HUES64 (cell line): ENCODE measurements at regions not wholly inside any gene's neighbourhood (a gene's known extent, or its start where the extent isn't known, plus 50 kb on each side); places are given as distances from the start of the nearest gene placed in this dataset.

ENCODE experiments used
- H3K27ac ChIP-seq: 2 replicates; pipeline ENCODE4 v1.7.0; 2013; ENCODE audit warnings: low read depth, low read length, inconsistent platforms
- H3K27me3 ChIP-seq: 2 replicates; pipeline ENCODE4 v1.6.1; 2013; ENCODE audit warnings: mild to moderate bottlenecking, low read length; ENCODE audit not compliant: insufficient read depth
- H3K36me3 ChIP-seq: 2 replicates; pipeline ENCODE4 v1.6.1; 2013; ENCODE audit warnings: mild to moderate bottlenecking, low read length; ENCODE audit not compliant: insufficient read depth
- H3K4me1 ChIP-seq: 2 replicates; pipeline ENCODE4 v1.6.1; 2013; ENCODE audit warnings: mild to moderate bottlenecking, low read length, moderate library complexity; ENCODE audit not compliant: insufficient read depth
- H3K4me3 ChIP-seq: 2 replicates; pipeline ENCODE4 v1.5.1; 2013; ENCODE audit warnings: mild to moderate bottlenecking, low read length, moderate library complexity
- H3K9ac ChIP-seq: 2 replicates; pipeline ENCODE4 v1.6.1; 2013; ENCODE audit warnings: mild to moderate bottlenecking, low read depth, low read length
- H3K9me3 ChIP-seq: 2 replicates; pipeline ENCODE4 v1.6.1; 2013; ENCODE audit warnings: low read depth, low read length; ENCODE audit not compliant: insufficient read depth
- WGBS: fragments of 150-250, 120-280 bp; methylation state at CpG from one replicate; pipeline ENCODE4 v1.1.7; 2013; ENCODE audit warnings: missing lambda C conversion rate; 5-methylcytosine and 5-hydroxymethylcytosine counted together

DNA sequence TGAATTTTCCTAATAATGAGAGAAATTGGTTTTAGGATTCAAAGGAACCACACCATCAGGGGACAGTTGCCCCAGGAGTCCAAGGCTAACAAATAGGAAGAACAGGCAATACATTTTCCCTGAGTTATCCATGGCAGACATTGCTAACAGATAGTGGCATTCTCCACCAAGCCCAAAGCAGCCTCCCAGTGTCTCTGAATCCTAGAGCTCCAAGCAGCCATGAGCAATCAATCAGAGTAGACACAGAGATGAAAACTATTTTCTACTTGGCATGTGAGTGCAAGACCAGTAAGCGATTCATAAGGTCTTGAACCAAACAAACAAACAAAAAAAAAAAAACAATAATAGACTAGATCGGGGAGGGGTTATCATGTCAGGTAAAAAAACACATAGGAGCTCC lies 515.7 kb downstream of the MED13L start:
- WGBS, result 89% methylated on average over 2 of the region's 2 CpGs
- H3K4me3 ChIP-seq, result no peak overlapping the region
- no peak overlapping the region for H3K9ac ChIP-seq
- H3K4me1 ChIP-seq, result peaks cover 14% of the 10 kb centered on the region
- no peaks in the 10 kb centered on the region; the same call in 1 of the 2 replicates for H3K27me3 ChIP-seq
- no peaks in the 10 kb centered on the region for H3K36me3 ChIP-seq
- H3K9me3 ChIP-seq, result no peaks in the 10 kb centered on the region
- H3K27ac ChIP-seq, result no peak overlapping the region

DNA sequence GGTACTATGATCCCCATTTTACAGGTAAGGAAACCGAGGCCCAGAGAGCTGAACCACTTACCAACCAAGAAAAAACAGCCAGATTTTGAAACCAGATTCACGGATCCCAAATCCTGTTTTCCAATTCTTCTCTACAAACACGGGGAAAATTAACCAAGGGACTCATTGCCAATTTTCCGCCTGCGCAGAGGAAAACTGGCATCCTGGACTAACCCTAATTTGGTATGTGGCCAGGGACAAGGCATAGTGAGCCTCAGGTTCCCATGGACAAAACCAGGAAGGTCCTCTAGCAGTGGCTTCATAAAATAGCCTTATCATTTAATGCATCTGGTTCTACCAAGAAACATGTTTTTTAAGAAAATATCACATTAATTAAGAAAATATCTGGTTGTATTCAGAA lies 517.3 kb downstream of the MED13L start:
- no peak overlapping the region for H3K4me3 ChIP-seq
- H3K9me3 ChIP-seq, result no peaks in the 10 kb centered on the region
- H3K27ac ChIP-seq, result no peak overlapping the region
- no peak overlapping the region for H3K9ac ChIP-seq
- WGBS, result 81% methylated on average over 5 of the region's 5 CpGs
- H3K4me1 ChIP-seq, result peaks cover 24% of the 10 kb centered on the region
- H3K36me3 ChIP-seq, result no peaks in the 10 kb centered on the region
- H3K27me3 ChIP-seq, result no peaks in the 10 kb centered on the region; the same call in 1 of the 2 replicates

DNA sequence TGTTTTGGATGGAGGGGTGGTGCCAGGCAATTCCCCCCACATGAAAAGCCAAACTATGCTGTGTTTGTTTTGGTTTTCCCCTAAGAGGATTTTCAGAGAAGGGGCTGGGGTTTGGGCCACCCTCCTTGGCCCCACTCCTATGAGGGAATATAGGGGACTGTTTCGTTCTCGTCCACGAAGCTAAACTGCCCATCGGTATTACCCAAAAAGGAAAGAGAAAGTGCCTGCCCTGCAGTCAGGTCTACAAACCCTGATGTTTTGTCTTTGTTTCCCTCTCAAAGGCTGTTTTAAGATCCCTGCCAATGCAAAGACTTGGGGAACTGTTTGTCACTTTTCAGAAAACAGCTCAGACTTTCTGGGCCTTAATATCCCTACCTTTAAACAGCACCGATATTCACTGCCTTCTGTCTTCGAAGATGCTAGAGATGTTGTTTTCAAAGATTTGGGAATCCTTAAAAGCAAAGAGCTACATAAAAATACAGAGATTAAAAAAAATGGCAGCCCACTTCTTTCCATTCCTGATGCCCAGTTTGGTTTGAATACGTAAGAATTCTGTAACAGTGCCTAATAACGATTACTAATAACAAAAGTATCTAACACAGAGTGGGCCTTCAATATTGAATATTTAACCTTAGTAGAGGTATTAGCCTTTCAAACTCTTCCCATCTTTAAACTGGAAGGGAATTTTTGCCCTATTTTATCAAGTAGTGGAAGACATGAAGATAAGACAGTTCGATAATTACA lies 518.4 kb downstream of the MED13L start:
- WGBS, result 88% methylated on average over 8 of the region's 9 CpGs
- no peak overlapping the region for H3K4me3 ChIP-seq
- peaks cover 24% of the 10 kb centered on the region for H3K4me1 ChIP-seq
- no peak overlapping the region for H3K9ac ChIP-seq
- H3K9me3 ChIP-seq, result no peaks in the 10 kb centered on the region
- H3K27ac ChIP-seq, result no peak overlapping the region
- no peaks in the 10 kb centered on the region for H3K36me3 ChIP-seq
- no peaks in the 10 kb centered on the region; the same call in 1 of the 2 replicates for H3K27me3 ChIP-seq

DNA sequence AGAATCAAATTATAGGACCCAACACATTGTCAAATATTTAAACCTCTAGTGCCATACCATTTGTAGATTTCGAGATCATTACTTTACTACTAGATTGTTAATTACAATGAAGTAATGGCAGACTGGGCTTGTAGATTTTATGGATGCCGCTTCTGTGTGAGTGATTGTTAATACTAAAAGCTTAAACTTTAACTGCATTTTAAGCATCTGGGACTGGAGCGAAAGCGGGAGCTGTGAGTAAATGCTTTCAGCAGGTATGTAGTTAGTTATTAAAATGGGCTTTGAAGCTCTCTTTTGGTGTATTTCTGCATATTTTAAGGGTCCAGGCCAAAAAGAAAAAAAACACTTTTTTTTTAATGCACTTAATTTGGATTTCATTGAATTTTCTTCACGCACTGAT lies 519.3 kb downstream of the MED13L start:
- H3K4me3 ChIP-seq, result no peak overlapping the region
- 95% methylated on average over 3 of the region's 5 CpGs for WGBS

DNA sequence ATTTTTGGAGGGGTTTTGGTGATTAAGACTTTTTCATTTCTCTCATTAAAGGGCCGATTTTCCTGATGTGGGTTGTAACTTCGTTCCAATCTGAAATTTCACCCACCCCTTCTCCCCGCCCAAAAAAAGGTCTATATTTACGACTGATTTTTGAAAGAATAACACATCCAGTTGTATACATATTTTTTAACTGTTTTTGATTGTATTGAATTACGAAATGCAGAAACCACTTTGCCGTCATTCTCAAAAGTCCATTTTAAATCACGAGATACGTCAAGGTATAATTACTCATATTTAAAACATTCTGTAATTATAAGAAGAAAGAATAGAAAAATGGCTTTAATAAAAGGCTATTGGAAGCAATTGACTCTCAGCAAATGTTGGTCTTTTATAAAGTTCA lies 520.7 kb downstream of the MED13L start:
- Histone ChIP-seq H3K27ac (no peak overlapping the region), H3K9ac (no peak overlapping the region), H3K9me3 (no peaks in the 10 kb centered on the region), H3K4me1 (peaks cover 24% of the 10 kb centered on the region), H3K27me3 (no peaks in the 10 kb centered on the region; the same call in 1 of the 2 replicates), H3K36me3 (no peaks in the 10 kb centered on the region), H3K4me3 (no peak overlapping the region)
- WGBS, result no CpG with 5 or more reads among the region's 8 CpGs

More for the DNA sequence above, 519.3 kb downstream of the MED13L start:
- no peak overlapping the region for H3K9ac ChIP-seq
- peaks cover 24% of the 10 kb centered on the region for H3K4me1 ChIP-seq
- H3K27me3 ChIP-seq, result no peaks in the 10 kb centered on the region; the same call in 1 of the 2 replicates
- no peaks in the 10 kb centered on the region for H3K9me3 ChIP-seq
- no peaks in the 10 kb centered on the region for H3K36me3 ChIP-seq
- no peak overlapping the region for H3K27ac ChIP-seq

DNA sequence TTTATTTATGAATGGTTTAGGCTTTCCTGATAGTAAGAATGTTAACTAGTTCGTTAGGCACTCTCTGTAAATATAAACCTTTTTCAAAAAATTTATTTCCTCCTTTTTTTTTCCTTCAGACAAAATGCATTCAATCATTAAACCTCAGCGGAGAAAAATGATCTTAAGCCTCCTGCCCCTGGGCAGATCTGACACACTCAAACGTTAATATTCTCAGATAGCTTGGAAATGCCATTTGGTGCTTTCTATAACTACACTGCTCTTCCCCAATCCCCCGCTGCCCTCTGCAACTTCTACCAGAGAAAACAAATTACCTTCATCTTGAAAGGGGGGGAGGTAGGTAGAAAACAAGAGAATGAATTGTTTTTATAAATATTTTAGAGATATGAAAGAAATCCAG lies 521.2 kb downstream of the MED13L start:
- Histone ChIP-seq H3K36me3 (no peaks in the 10 kb centered on the region), H3K4me1 (peaks cover 24% of the 10 kb centered on the region), H3K9me3 (no peaks in the 10 kb centered on the region), H3K27ac (no peak overlapping the region), H3K27me3 (no peaks in the 10 kb centered on the region; the same call in 1 of the 2 replicates), H3K4me3 (no peak overlapping the region), H3K9ac (no peak overlapping the region)
- WGBS, result 76% methylated on average over 3 of the region's 4 CpGs

DNA sequence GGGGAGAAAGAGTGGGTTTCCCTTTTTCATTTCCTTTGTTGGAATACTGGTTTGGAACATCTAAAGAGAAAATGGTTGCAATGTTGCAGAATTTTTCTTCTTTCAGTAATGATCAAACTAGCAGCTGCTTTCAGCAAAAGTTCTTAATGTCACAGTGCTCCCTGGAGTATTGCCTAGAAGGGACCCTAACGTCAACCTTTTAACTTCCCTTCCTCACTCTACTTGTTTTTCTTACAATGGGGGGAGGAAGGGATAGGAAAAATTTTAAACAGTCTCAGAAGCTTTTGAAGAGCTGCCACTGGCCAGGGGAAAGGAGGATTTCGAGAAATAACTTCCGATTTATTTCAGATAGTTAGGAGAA lies 521.8 kb downstream of the MED13L start:
- H3K4me3 ChIP-seq, result no peak overlapping the region
- WGBS, result 100% methylated on average over 1 of the region's 3 CpGs
- no peak overlapping the region for H3K27ac ChIP-seq
- no peaks in the 10 kb centered on the region for H3K9me3 ChIP-seq
- H3K9ac ChIP-seq, result no peak overlapping the region
- H3K36me3 ChIP-seq, result no peaks in the 10 kb centered on the region
- peaks cover 24% of the 10 kb centered on the region for H3K4me1 ChIP-seq
- H3K27me3 ChIP-seq, result no peaks in the 10 kb centered on the region; the same call in 1 of the 2 replicates

DNA sequence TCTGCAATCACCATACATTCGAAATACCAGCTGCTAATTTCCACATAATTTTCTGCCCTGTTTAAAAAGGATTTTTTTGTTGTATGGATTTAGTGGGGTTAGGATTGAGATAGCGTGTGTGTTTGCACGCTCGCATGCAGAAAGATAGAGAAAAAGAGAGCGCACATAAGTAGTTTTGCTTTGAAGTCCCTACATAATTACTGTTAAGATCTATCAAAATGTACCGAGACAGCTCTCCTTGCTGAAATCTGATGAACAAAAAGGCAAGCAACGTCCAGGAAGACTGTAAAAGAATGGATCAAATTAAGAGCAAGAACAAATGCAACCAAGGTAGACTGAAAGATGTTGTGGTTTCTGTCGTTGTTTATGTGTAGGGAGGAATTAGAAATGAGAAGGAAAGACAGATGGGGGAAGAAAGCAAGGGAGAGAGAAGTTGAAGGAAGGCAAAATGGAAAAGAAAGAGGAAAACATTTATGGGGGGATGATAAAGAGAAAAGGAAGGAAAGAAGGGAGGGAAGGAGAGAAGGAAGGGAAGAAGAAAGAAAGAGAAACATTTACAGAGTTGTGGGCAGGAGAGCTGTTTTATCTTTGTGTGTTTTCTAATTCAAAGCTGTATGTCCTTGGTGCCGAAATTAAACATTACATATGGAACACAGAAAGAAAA lies 522.3 kb downstream of the MED13L start:
- Histone ChIP-seq H3K27ac (no peak overlapping the region), H3K9ac (no peak overlapping the region), H3K4me3 (no peak overlapping the region), H3K27me3 (no peaks in the 10 kb centered on the region; the same call in 1 of the 2 replicates), H3K36me3 (no peaks in the 10 kb centered on the region), H3K4me1 (peaks cover 24% of the 10 kb centered on the region), H3K9me3 (no peaks in the 10 kb centered on the region)
- 86% methylated on average over 7 of the region's 9 CpGs for WGBS

DNA sequence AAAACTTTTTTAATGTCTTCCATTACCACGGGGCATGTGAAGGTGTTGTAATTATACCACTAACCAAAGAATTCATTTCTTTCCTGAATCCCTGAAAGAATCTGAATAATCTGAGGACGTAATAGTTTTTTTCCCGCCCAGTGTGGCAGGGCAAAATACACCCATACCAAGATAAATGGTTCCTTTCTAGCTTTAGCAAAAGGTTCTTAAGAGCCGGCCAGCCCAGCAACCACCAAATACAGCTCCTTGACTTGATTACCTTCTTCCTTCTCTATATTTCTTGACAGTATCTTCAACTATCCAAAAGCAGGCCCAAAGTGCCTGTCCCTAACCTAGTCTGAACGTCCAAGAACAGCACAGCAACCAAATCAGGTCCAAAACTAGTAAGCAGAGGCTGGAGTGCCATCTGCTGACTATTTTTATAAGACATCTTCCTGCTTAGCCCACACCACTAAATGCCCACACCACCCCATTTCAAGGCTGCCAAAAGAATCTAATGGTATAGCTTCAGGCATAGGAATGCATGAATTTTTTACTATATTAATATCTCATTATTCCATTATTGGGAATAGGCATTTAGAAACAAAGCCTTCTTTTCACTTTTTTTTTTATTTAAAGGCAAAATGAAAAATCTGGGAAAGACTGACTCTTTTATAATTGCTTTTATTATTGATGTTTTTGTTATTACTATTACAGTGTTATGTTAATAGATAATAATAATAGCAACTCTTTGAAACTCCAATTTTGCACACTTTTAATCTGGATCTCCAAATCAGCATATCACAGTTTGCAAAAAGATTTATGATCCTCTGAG lies 524.4 kb downstream of the MED13L start:
- Histone ChIP-seq H3K27me3 (no peaks in the 10 kb centered on the region; the same call in 1 of the 2 replicates), H3K4me3 (no peak overlapping the region), H3K36me3 (no peaks in the 10 kb centered on the region), H3K27ac (no peak overlapping the region), H3K4me1 (peaks cover 12% of the 10 kb centered on the region), H3K9me3 (no peaks in the 10 kb centered on the region), H3K9ac (no peak overlapping the region)
- WGBS, result 67% methylated on average over 4 of the region's 5 CpGs

DNA sequence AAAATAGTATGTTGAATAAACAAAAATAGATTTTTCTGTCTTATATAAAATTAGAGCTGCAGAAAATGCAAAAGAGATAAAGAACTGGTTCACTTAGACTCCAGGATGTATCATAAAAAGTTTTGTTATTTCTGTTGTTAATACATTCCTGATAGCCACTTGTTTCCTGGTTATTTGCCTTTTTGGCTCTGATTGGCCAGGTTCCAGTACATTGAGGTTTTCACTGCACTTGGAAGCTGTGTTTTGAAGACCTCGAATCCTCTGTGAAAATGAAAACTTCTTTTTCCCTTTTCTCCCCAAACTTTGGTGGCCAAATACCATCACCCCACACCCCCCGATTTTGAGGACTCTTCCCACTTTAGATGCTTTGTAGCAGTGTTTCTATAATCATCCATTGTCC lies 525.3 kb downstream of the MED13L start:
- Histone ChIP-seq H3K27me3 (no peaks in the 10 kb centered on the region), H3K4me1 (peaks cover 10% of the 10 kb centered on the region), H3K9ac (no peak overlapping the region), H3K27ac (no peak overlapping the region), H3K36me3 (no peaks in the 10 kb centered on the region), H3K4me3 (no peak overlapping the region), H3K9me3 (no peaks in the 10 kb centered on the region)
- 87% methylated on average over 2 of the region's 2 CpGs for WGBS

DNA sequence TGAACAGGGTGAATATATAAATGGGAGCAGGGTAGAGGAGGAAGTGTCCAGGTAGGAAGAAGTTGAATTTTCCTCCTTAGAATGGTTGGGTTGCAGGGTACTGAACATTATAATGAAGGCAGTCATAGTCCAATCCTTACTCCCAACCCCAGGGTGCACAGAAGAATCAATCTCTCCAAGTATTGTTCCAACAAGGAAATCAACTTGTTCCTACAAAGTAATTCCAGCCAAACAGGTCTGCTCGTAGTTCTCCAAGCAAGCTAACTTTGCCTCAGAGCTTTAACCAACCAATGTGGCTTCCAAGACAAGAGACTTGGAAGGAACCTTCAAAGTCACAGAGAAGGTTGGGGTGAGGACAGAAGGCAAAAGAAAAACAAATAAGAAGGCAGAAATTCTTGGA lies 527.2 kb downstream of the MED13L start:
- no peaks in the 10 kb centered on the region for H3K9me3 ChIP-seq
- H3K4me3 ChIP-seq, result no peak overlapping the region
- H3K9ac ChIP-seq, result no peak overlapping the region
- no peak overlapping the region for H3K27ac ChIP-seq
- H3K27me3 ChIP-seq, result no peaks in the 10 kb centered on the region
- H3K36me3 ChIP-seq, result no peaks in the 10 kb centered on the region
- 88% methylated on average over 1 of the region's 1 CpG for WGBS
- no peaks in the 10 kb centered on the region; the same call in 1 of the 2 replicates for H3K4me1 ChIP-seq
